SH-SY5Y (cell line): ENCODE measurements at regions not wholly inside any gene's neighbourhood (a gene's known extent, or its start where the extent isn't known, plus 50 kb on each side); places are given as distances from the start of the nearest gene placed in this dataset.

ENCODE experiments used
- GATA2 ChIP-seq: IDR thresholded peaks from 2 replicates; pipeline ENCODE4 v1.6.1; 2011; ENCODE audit warnings: mild to moderate bottlenecking, low read depth, low read length
- GATA3 ChIP-seq: IDR thresholded peaks from 2 replicates; pipeline ENCODE4 v1.6.1; 2011; ENCODE audit warnings: low read depth, mild to moderate bottlenecking, low read length, moderate library complexity

DNA sequence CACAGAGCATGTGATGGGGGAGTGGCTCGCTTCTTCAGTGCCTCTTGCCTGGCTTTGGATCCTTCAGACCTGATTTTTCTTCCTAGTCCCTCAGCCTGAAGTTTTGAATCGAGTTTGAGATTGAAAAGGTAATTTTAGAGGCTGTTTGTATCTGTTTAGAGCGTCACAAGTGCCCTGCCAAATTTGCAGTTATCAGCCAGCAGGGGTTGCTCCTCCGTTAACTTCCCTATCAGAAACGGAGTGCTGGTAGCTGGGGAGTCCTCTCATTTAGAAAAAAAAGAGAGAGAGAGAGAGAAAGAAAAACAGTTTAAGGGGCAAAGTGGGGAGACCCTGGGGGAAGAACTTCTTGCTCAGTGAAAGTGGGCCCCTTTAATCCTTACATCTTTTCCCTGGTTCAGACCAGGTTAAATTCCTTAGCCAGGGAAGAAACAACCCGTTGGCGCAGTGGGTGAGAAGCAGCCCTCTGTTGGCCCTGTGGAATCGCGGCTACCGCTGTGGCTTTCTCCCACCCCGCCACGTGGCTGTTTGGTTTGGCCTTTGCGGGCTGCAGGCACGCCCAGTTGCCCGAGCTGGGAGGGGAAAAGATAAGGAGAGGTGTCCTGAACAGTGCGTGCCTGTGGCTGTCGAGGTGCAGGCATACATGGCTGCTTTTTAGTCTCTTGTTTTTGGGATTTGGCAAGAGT is 576.7 kb upstream of the ACO1 start:
- TF ChIP-seq GATA2 (no peak), GATA3 (no peak)

DNA sequence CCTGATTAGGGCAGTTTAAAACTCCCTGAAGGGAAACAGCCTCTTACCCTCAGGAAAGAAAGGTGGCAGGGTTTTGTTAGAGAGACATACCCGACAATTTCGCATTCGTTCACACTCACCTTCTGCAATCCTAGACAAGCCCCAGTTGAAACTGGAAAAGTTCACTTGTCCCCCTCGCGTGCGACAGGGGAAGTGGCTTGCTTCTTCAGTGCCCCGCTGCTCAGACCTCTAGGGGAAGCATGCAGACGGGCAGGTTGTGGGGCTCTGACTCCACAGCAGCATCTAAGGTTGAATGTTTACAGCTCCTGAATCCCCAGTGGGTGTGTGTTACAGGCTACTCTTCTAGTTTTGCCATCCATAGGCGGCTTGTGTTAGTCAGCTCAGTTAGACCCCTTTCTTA is 575.7 kb upstream of the ACO1 start:
- no peak for TF ChIP-seq GATA3
- no peak for TF ChIP-seq GATA2

DNA sequence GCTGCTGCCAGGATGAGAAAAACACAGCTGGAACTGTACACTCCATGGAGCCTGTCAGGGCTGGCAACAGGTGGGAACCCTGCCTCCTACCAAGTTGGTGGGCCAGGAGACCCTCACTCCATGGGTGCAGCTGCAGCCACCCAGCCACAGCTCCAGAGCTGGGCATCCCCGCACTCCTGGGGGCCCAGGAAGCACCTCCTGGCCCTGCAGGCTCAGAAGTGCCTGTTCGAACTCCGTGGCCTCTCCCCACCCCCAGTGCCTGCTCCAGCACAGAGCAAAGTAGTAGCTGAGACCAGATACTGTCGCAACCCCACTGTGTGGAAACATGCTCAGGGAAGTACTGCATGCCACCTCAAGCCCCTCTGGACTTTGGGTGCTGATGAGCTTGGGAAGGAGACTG is 564.0 kb upstream of the ACO1 start:
- TF ChIP-seq GATA3: no peak
- TF ChIP-seq GATA2: no peak

DNA sequence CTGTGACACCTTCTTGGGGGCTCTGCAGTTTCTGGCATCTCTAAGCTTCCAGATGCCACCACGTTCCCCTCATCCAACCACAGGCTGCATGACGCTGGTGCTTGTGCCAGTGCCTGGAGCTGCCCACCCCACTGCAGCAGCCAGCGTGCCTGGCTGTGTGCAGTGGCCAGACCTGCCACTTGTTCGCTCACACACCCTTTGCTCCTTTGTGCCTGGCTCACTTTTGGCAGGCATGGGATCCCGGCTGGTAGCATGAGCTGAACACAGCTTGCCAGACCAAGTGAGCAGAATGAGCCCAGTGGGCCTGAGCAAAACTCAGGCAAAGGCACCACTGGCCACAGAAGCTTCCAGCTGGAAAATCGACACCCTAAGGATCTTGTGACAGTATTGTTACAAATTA is 562.9 kb upstream of the ACO1 start:
- TF ChIP-seq GATA2: no peak
- no peak for TF ChIP-seq GATA3

DNA sequence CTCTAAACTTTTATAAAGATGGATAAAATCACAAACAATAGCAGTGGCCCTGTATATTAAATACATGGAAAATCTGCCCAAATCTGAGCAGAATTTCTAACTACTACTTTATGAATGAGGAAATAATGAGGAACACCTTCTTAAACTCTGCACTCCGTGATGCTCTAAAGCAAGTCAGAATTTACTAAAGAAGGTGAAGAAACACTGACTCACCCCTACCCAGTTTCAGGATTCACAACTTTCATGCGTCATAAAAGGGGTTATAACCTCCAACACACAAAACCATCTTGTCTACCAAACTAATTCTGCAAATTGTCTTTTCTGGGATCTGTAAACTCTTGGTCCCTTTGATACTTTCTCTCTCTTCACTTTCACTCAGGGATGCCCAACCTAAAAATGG is 561.1 kb upstream of the ACO1 start:
- TF ChIP-seq GATA2: no peak
- no peak for TF ChIP-seq GATA3

DNA sequence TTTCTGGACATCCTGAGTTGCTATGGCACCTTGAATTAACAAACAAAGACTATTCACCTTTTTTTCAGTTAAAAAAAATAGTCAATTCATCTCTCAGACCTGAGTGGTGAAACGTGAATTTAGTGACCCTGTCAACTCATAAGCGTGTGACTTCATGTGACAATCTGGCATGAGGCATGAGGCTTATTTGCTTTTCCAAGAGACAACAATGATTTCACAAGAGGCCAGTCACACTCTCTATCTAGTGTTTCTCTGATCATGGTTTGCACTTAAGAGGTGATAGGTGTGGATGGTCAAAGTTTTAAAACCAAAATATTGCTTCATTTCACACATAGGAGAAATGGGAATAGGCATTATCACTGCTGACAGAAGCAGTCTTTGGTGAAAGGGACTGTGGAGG is 559.6 kb upstream of the ACO1 start:
- TF ChIP-seq GATA3 (no peak), GATA2 (no peak)

DNA sequence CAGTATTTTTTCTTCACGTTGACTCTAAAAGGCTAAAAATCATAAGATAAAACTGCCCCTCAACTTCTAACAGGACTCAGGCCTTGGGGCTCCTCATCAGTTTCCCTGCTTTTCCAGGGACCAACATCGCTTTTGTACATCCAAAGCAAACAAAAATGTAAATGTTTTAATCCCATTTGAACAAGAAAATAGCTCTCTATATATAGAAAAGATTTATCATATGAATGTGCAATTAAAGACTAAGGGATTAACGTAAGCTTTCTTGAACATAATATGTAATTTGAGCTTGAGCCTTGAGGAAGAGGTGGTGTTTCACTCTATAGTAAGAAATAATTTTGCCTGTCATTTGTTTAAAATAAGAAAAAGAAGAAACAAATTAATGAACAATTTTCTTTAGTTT is 547.2 kb upstream of the ACO1 start:
- TF ChIP-seq GATA3: no peak

DNA sequence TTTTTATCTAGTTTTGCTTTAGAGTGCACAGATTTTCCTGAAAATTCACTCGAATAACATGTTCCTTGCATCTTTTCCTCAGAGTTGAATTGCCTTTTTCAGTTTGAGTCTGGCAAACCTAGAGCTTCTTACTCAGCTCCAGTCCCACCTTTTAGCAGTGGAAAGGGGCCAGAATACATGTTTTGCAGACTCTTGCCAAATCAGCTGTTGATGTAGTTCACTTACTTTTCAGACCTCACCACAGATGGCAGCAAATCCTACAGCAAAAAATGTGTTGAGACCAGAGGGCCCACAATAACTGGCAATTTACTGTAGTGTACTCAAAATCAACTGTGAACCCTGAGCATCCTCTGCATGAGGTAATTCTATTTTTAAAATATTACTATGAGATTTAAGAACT is 545.2 kb upstream of the ACO1 start:
- TF ChIP-seq GATA2: no peak
- no peak for TF ChIP-seq GATA3

DNA sequence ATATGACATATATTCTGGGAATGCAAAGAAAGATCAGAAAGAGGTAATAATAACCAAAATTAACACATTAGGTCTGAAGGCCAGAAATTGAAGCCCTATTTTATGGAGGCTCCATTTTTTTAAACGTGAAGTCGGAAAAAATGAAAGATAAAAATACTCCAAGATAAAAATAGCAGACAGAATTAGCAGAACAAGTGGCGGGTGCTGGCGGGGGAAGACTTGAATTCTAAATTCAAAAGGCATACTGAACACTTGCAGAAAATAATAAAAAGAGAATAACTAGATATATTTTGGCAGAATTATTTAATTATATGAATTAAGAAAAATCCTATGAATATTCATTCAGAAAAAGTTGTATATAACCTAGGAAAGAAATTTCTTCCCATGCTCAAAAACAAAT is 543.7 kb upstream of the ACO1 start:
- no peak for TF ChIP-seq GATA2

DNA sequence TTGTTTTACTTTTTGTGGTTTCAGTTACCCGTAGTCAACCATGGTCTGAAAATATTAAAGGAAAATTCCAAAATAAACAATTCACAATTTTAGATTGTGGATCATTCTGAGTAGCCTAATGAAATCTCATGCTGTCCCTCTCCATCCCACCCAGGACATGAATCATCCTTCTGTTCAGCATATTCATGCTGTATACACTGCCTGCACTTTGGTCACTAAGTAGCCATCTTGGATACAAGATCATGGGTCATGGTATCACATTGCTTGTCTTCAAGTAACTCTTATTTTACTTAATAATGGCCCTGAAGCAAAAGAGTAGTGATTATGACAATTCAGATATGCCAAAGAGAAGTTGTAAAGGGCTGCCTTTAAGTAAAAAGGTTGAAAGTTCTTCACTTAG is 536.5 kb upstream of the ACO1 start:
- no peak for TF ChIP-seq GATA3
- no peak for TF ChIP-seq GATA2

DNA sequence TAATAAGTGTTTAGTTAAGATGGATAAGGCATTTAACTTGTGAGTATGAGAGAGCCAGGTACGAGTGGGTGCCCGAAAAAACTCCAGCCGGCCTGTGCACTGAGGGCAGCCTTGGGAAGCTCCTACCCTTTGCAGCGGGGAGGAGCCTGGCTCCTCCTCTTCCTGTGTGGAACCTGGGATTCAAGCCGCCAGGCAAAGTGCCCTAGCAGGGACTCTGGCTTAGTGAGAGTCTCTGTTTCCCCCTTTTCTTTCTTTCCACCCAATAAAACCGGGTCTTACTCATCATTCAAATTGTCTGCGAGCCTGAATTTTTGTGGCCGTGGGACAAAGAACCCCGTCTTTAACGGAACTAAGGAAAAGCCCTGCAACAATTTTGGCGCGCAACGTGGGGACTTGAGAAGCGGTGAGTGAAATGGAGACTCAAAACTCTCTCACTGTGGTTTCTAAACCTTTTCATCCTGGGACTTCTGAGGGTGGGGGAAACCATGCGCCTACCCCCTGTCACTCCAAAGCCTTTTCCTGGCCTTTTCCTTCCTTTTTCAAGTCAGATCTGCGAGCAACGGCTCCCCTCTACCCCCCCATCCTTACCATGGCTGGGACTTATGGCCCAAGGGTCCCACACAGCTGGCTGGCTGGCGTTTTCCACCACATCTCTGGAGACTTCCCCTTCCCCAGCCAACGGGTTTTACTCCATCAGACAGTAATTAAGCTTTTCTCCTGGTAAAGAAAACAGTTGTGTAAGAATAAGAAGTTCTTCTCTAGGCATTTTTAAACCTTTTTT is 535.7 kb upstream of the ACO1 start:
- TF ChIP-seq GATA3: no peak
- TF ChIP-seq GATA2: no peak

DNA sequence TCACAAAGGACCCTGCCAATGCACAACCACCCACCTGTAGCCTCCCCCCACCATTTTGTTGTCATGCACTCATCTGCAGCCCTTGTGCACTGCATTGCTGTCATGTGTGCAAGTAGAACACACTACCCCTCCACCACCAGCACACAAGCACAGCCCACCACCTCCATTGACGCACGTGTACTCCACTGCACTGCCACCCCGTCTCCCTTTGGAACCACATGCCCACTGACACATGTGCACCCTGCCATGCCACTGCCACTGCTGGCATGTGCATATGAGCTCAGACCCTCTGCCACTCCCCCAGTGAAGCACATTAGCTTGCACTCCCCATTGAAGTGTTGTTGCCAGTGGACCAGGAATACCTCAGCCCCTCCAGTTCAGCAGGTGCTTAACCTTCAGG is 530.3 kb upstream of the ACO1 start:
- no peak for TF ChIP-seq GATA3
- TF ChIP-seq GATA2: no peak

DNA sequence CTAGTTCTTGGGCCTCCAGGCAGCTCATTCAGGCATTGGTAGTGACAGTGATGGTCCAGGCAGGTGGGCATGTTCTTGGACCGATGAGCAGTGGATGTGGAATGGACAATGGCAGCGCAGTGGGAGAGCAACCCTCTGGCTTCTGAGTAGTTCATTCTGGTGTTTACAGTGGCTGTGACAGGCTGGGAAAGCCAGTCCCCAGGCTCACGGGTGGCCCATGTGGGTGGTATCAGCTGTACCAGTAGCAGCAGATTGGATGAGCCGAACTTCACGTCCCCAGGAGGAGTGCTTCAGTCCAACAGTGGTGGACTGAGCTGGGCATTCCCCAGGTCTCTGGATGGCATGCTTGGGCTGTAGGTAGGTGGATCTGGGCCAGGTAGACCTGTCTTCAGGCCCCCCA is 515.6 kb upstream of the ACO1 start:
- TF ChIP-seq GATA2 (no peak), GATA3 (no peak)

DNA sequence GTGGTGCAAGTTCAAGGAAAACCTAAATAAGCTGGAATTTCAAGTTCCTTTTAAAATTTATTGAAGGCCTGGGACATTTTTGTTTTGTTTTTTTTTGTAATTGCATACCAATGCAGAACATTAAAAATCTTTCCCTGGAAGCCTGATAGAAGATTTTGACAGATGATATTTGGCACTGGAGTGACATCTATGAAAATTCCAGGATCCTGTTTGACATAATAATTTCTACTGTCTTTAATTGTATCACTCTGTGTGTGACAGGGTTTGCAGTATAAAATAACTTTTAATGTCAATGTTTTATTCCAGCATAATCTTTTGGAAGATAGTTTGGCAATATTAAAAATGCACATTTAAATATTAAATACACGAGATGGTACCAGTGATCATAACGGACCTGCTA is 514.2 kb upstream of the ACO1 start:
- no peak for TF ChIP-seq GATA3
- TF ChIP-seq GATA2: no peak

DNA sequence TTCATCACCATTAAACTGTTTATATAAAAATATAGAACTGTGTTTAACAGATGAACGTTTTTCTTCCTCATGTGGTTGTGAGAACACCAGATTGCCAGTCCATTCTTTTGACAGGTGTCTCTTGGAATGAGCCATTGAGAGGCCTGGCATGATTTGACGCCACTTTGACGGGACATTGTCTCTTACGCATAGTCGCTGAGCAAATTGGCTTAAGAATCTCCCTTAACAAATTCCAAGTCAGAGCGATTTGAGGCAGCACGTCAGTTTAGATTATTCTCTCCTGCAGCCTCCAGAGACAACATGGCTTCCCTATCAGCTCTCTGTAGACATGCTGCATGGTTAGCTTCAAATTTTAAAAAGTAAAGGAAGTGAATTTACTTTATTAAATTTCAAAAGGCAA is 510.7 kb upstream of the ACO1 start:
- TF ChIP-seq GATA3 (no peak), GATA2 (no peak)
